SK-N-MC (cell line): ENCODE measurements at regions not wholly inside any gene's neighbourhood (a gene's known extent, or its start where the extent isn't known, plus 50 kb on each side); places are given as distances from the start of the nearest gene placed in this dataset.

ENCODE experiments used
- DNase-seq: peaks from one replicate; pipeline ENCODE4 v3.0.0-alpha.2; 2011; ENCODE audit warnings: low read depth, low spot score
- H3K27ac ChIP-seq: fragments of 200-600 bp; sonication (generic); 2 replicates; pipeline ENCODE4 v1.5.1; 2016; ENCODE audit warnings: mixed run types
- H3K36me3 ChIP-seq: fragments of 200-600 bp; sonication (generic); 2 replicates; pipeline ENCODE4 v1.6.1; 2017; ENCODE audit warnings: antibody characterized with exemption, low read length, mixed read lengths; ENCODE audit not compliant: insufficient read depth
- H3K4me3 ChIP-seq: fragments of 200-600 bp; sonication (generic); 2 replicates; pipeline ENCODE4 v1.5.1; 2016
- H3K9ac ChIP-seq: fragments of 200-600 bp; sonication (generic); 2 replicates; pipeline ENCODE4 v1.8.0; 2017; ENCODE audit warnings: mixed run types, mixed read lengths; ENCODE audit not compliant: insufficient read length
- H3K9me3 ChIP-seq: fragments of 200-600 bp; sonication (generic); 2 replicates; pipeline ENCODE4 v1.6.1; 2017; ENCODE audit warnings: low read depth, mild to moderate bottlenecking, antibody characterized with exemption, low read length, moderate library complexity, mixed read lengths
- EZH2 ChIP-seq: fragments of 200-600 bp; sonication (generic); IDR thresholded peaks from one replicate; pipeline ENCODE4 v1.6.1; 2017; ENCODE audit warnings: antibody characterized with exemption
- FOXP2 ChIP-seq: optimal IDR thresholded peaks from 2 replicates; pipeline ENCODE3; 2011; ENCODE audit warnings: mild to moderate bottlenecking, moderate library complexity; ENCODE audit not compliant: insufficient read depth; ENCODE audit errors: extremely low read length, control extremely low read depth
- POLR2AphosphoS5 ChIP-seq: IDR thresholded peaks from 2 replicates; pipeline ENCODE4 v1.6.1; 2012; ENCODE audit warnings: mild to moderate bottlenecking, low read depth, low read length, borderline replicate concordance

GRCh38 chr4:151459375-151459774, 50.4 kb downstream of the FHIP1A start:
- DNase-seq: no peak
- no peak overlapping the region for H3K4me3 ChIP-seq
- H3K36me3 ChIP-seq: no peaks in the 10 kb centered on the region
- H3K9me3 ChIP-seq: no peaks in the 10 kb centered on the region
- no peak overlapping the region for H3K27ac ChIP-seq
- TF ChIP-seq POLR2AphosphoS5: no peak
- TF ChIP-seq EZH2: no peak
- no peak for TF ChIP-seq FOXP2
- no peak overlapping the region for H3K9ac ChIP-seq

GRCh38 chr4:151460434-151460833, 51.5 kb downstream of the FHIP1A start:
- no peak overlapping the region for H3K27ac ChIP-seq
- no peak for DNase-seq
- H3K4me3 ChIP-seq: no peak overlapping the region
- TF ChIP-seq FOXP2: no peak
- no peak for TF ChIP-seq POLR2AphosphoS5
- H3K9ac ChIP-seq: no peak overlapping the region
- no peaks in the 10 kb centered on the region for H3K36me3 ChIP-seq
- no peaks in the 10 kb centered on the region for H3K9me3 ChIP-seq

GRCh38 chr4:151462554-151462953, 53.6 kb downstream of the FHIP1A start:
- DNase-seq: no peak
- H3K9ac ChIP-seq: no peak overlapping the region
- H3K9me3 ChIP-seq: no peaks in the 10 kb centered on the region
- TF ChIP-seq POLR2AphosphoS5 (no peak), FOXP2 (no peak), EZH2 (no peak)
- H3K27ac ChIP-seq: no peak overlapping the region
- no peaks in the 10 kb centered on the region for H3K36me3 ChIP-seq
- no peak overlapping the region for H3K4me3 ChIP-seq

GRCh38 chr4:151468715-151469696, 60.0 kb downstream of the FHIP1A start:
- H3K4me3 ChIP-seq: no peak overlapping the region
- H3K27ac ChIP-seq: no peak overlapping the region
- no peak for DNase-seq
- TF ChIP-seq POLR2AphosphoS5 (no peak), FOXP2 (no peak), EZH2 (no peak)
- no peak overlapping the region for H3K9ac ChIP-seq
- no peaks in the 10 kb centered on the region for H3K9me3 ChIP-seq
- H3K36me3 ChIP-seq: no peaks in the 10 kb centered on the region

GRCh38 chr4:151469970-151470369, 61.0 kb downstream of the FHIP1A start:
- Histone ChIP-seq H3K27ac (no peak overlapping the region), H3K36me3 (no peaks in the 10 kb centered on the region), H3K9me3 (no peaks in the 10 kb centered on the region), H3K4me3 (no peak overlapping the region), H3K9ac (no peak overlapping the region)
- TF ChIP-seq FOXP2 (no peak), POLR2AphosphoS5 (no peak)
- no peak for DNase-seq

GRCh38 chr4:151471728-151472127, 62.8 kb downstream of the FHIP1A start:
- Histone ChIP-seq H3K9ac (no peak overlapping the region), H3K36me3 (no peaks in the 10 kb centered on the region), H3K27ac (no peak overlapping the region), H3K4me3 (no peak overlapping the region), H3K9me3 (no peaks in the 10 kb centered on the region)
- TF ChIP-seq POLR2AphosphoS5: no peak
- no peak for TF ChIP-seq FOXP2
- no peak for TF ChIP-seq EZH2
- DNase-seq: no peak

- no peak for DNase-seq
- H3K4me3 ChIP-seq: no peak overlapping the region
- no peak overlapping the region for H3K27ac ChIP-seq
- no peak overlapping the region for H3K9ac ChIP-seq
- TF ChIP-seq EZH2 (no peak), FOXP2 (no peak), POLR2AphosphoS5 (no peak)
- H3K36me3 ChIP-seq: no peaks in the 10 kb centered on the region
- no peaks in the 10 kb centered on the region for H3K9me3 ChIP-seq
Measured at GRCh38 chr4:151472297-151472696, 63.3 kb downstream of the FHIP1A start.

- H3K4me3 ChIP-seq: no peak overlapping the region
Measured at GRCh38 chr4:151472711-151473110, 63.7 kb downstream of the FHIP1A start.

GRCh38 chr4:151473521-151474097, 64.6 kb downstream of the FHIP1A start:
- TF ChIP-seq POLR2AphosphoS5 (no peak), FOXP2 (no peak), EZH2 (no peak)
- H3K9ac ChIP-seq: no peak overlapping the region
- H3K9me3 ChIP-seq: no peaks in the 10 kb centered on the region
- H3K36me3 ChIP-seq: no peaks in the 10 kb centered on the region
- DNase-seq: no peak
- H3K4me3 ChIP-seq: no peak overlapping the region
- no peak overlapping the region for H3K27ac ChIP-seq

More at GRCh38 chr4:151472711-151473110, 63.7 kb downstream of the FHIP1A start:
- H3K9ac ChIP-seq: no peak overlapping the region
- DNase-seq: no peak
- H3K36me3 ChIP-seq: no peaks in the 10 kb centered on the region
- TF ChIP-seq POLR2AphosphoS5: no peak
- TF ChIP-seq FOXP2: no peak
- TF ChIP-seq EZH2: no peak
- H3K9me3 ChIP-seq: no peaks in the 10 kb centered on the region
- H3K27ac ChIP-seq: no peak overlapping the region
